AG09319 (cell line): ENCODE measurements at regions not wholly inside any gene's neighbourhood (a gene's known extent, or its start where the extent isn't known, plus 50 kb on each side); places are given as distances from the start of the nearest gene placed in this dataset.

Source experiments
- DNase-seq: peaks from one replicate; pipeline ENCODE4 v3.0.0-alpha.2; 2010; ENCODE audit warnings: low read depth; ENCODE audit errors: extremely low read depth
- CTCF ChIP-seq: IDR thresholded peaks from 2 replicates; pipeline ENCODE4 v1.5.1; 2011; ENCODE audit warnings: low read depth, mild to moderate bottlenecking, inconsistent platforms, low read length, moderate library complexity

DNA sequence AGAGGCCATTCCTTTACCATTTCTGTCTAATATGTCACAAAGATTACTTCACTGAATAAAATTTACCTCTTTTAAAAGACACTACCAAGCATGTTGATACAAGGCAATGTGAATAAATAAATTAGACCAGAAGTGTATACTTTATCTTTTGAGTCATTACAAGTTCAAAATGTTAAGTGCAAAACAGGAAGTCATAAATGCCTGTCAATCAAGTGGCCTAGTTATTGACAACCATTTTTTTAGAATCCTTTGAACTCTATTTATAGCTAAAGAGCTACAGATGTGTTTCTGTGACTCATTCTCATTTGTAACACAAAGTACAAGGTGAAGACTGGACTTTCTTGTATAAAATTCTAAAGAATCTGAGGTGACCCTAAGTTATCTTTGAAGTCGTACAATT lies 602.7 kb upstream of the SEMA6A start:
- no peak for DNase-seq
- no peak for TF ChIP-seq CTCF

DNA sequence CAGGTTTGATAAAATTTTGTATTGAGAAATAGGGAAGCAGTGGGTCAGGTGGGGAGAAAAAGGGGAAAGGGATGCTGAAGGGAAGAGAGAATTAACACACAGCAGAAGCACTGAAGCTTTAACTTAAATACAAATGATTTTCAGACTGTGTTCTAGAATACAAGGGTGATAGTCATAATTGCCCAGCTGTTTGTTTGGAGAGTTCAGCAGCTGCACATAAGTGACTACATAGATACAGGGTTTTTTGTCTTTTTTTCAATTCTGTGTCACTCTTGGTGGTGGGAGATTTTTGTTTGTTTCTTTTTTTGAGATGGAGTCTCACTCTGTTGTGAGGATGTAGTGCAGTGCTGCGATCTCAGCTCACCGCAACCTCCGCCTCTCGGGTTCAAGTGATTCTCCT lies 590.4 kb upstream of the SEMA6A start:
- TF ChIP-seq CTCF = no peak
- no peak for DNase-seq

GRCh38 chr5:117161718-117162335 lies 587.2 kb upstream of the SEMA6A start:
- no peak for TF ChIP-seq CTCF
- DNase-seq = no peak

DNA sequence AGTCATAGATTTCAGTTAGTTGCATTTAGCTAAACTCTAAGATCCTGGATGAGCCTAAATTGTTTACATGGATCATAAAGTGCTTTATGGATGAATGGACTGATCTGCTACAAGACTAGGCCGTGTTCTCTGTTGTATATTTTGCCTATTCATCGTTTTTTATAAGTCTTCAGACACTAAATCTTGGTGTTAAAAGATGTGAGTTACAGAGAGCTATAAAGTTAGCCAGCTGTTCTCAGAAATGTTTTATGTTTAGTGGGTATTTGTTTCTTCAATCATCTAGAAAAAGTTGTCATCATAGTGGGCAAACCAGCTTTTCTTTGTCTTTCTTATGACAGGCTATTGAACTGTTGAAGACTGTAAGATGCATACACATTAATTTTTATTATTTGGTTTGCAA lies 585.8 kb upstream of the SEMA6A start:
- no peak for DNase-seq

GRCh38 chr5:117149312-117149711 lies 574.7 kb upstream of the SEMA6A start:
- TF ChIP-seq CTCF = no peak

More for the DNA sequence above, 585.8 kb upstream of the SEMA6A start:
- TF ChIP-seq CTCF = no peak

GRCh38 chr5:117144086-117144485 lies 569.5 kb upstream of the SEMA6A start:
- no peak for DNase-seq
- TF ChIP-seq CTCF = no peak

More at GRCh38 chr5:117149312-117149711, 574.7 kb upstream of the SEMA6A start:
- no peak for DNase-seq

DNA sequence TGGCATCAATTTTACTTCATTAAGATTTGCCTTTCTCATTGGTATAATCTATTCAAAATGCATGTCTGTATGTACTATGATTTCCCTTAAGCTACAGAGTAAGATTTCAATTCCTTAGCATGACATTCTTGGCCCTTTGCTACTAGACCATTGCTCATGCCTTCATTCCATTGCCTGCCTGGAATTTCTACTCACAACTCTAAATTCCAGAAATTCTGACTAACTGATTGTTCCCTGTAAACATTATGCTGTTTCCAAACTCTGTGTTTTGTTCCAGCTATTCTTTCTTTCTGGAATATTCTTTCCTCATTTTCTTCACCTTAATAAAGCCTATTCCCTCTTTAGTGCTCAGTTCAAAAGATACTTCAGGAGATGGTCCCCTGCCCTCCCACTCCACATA lies 568.8 kb upstream of the SEMA6A start:
- TF ChIP-seq CTCF = no peak

More for the DNA sequence above, 568.8 kb upstream of the SEMA6A start:
- no peak for DNase-seq
